Right lobe of liver (tissue), 6 donors: ENCODE measurements at regions not wholly inside any gene's neighbourhood (a gene's known extent, or its start where the extent isn't known, plus 50 kb on each side); places are given as distances from the start of the nearest gene placed in this dataset.

Experiments
- ATAC-seq, 4 donors: fragments of 200-7000 bp; cut with Tn5 transposase; one replicate each; pipeline ENCODE4 v1.9.1; 2020; ENCODE audit warnings: mild to moderate bottlenecking in 4 of 4, moderate library complexity in 4 of 4
- DNase-seq, 3 donors: peaks; one replicate each; pipeline ENCODE4 v3.0.0-alpha.2; 2020
- H3K27ac ChIP-seq, 3 donors: fragments of 200-600 bp; one replicate each; pipeline ENCODE4 v1.8.0; 2022
- H3K27me3 ChIP-seq, 2 donors: fragments of 200-600 bp; one replicate each; pipeline ENCODE4 v1.8.0; 2022
- H3K36me3 ChIP-seq, 4 donors: fragments of 200-600 bp; sonication (generic) in 1 of 4; one replicate each; pipeline versions ENCODE4 v1.5.1 to v1.8.0; 2017 to 2022; ENCODE audit warnings: control low read depth in 1 of 4
- H3K4me1 ChIP-seq, 4 donors: fragments of 200-600 bp; sonication (generic) in 1 of 4; one replicate each; pipeline versions ENCODE4 v1.5.1 to v1.8.0; 2017 to 2022; ENCODE audit warnings: control low read depth in 1 of 4
- H3K4me3 ChIP-seq, 3 donors: fragments of 200-600 bp; one replicate each; pipeline ENCODE4 v1.8.0; 2022
- H3K9me3 ChIP-seq, 4 donors: fragments of 200-600 bp; sonication (generic) in 1 of 4; one replicate each; pipeline versions ENCODE4 v1.5.1 to v1.8.0; 2017 to 2022; ENCODE audit warnings: control low read depth in 1 of 4
- CTCF ChIP-seq, 4 donors: fragments of 200-600 bp in 3 of 4; fragments of 450-650 bp in 1 of 4; IDR thresholded peaks; one replicate each; pipeline versions ENCODE4 v1.5.1 to v1.8.0; 2016 to 2022; ENCODE audit warnings: antibody characterized with exemption in 4 of 4, mild to moderate bottlenecking in 2 of 4
- POLR2A ChIP-seq: fragments of 450-650 bp; IDR thresholded peaks from one replicate; pipeline ENCODE4 v1.6.1; 2017; ENCODE audit warnings: antibody characterized with exemption, mild to moderate bottlenecking
- WGBS: methylation state at CpG from one replicate; pipeline ENCODE4 v1.1.6; 2018; ENCODE audit warnings: low coverage, low lambda C conversion rate; ENCODE audit not compliant: insufficient coverage; ENCODE audit errors: missing lambda C conversion rate; 5-methylcytosine and 5-hydroxymethylcytosine counted together
- intact Hi-C, 2 donors: fragments of 100-400 bp; cut with DNase I; formaldehyde crosslinking; loops; one replicate each; pipeline versions ENCODE4 v1.11.2 to v1.14.1; 2022
- donor health status: DM: no; HTN: yes; CAD: no.
- donor health status: DM: no; HTN: no; CAD: no.
- donor health status: DM: no; HTN: no; CAD: no.
- donor health status: DM: no; HTN: yes; CAD: no.
- donor health status: DM: no; HTN: yes; CAD: no.

- DNase-seq = no peak
- H3K4me3 ChIP-seq = no peak overlapping the region
- H3K36me3 ChIP-seq = no peaks in the 10 kb centered on the region
- intact Hi-C loops = no loop called here
- 73% methylated on average over 1 of the region's 1 CpG for WGBS
- TF ChIP-seq POLR2A = no peak
- TF ChIP-seq CTCF (IDR thresholded peaks at IDR 0.05) = no peak
- no peak overlapping the region for H3K27ac ChIP-seq
- no peaks in the 10 kb centered on the region for H3K4me1 ChIP-seq
- H3K27me3 ChIP-seq = no peaks in the 10 kb centered on the region
- no peak for ATAC-seq
- no peaks in the 10 kb centered on the region for H3K9me3 ChIP-seq
Observed at GRCh38 chr5:124806026-124806372, 59.6 kb upstream of the ZNF608 start.

- no peaks in the 10 kb centered on the region for H3K36me3 ChIP-seq
- intact Hi-C loops = no loop called here
- no peaks in the 10 kb centered on the region for H3K4me1 ChIP-seq
- H3K27ac ChIP-seq = no peak overlapping the region
- TF ChIP-seq CTCF (IDR thresholded peaks at IDR 0.05) = no peak
- TF ChIP-seq POLR2A = no peak
- H3K4me3 ChIP-seq = no peak overlapping the region
- no peaks in the 10 kb centered on the region for H3K27me3 ChIP-seq
- H3K9me3 ChIP-seq = no peaks in the 10 kb centered on the region
- 53% methylated on average over 12 of the region's 12 CpGs for WGBS
- ATAC-seq (peak; percentile 82 to 95 (median 85)), DNase-seq (peak; percentile 76 to 83 (median 81))
Observed at GRCh38 chr5:124806373-124807077, 60.1 kb upstream of the ZNF608 start.

GRCh38 chr5:124808842-124809268 is 62.4 kb upstream of the ZNF608 start:
- ATAC-seq (no peak), DNase-seq (no peak)
- H3K36me3 ChIP-seq = no peaks in the 10 kb centered on the region
- no peaks in the 10 kb centered on the region for H3K27me3 ChIP-seq
- no peak overlapping the region for H3K27ac ChIP-seq
- intact Hi-C loops = no loop called here
- H3K9me3 ChIP-seq = no peaks in the 10 kb centered on the region
- H3K4me3 ChIP-seq = no peak overlapping the region
- no peaks in the 10 kb centered on the region for H3K4me1 ChIP-seq
- TF ChIP-seq CTCF (IDR thresholded peaks at IDR 0.05) (no peak), POLR2A (no peak)
- WGBS = 97% methylated on average over 17 of the region's 24 CpGs

- intact Hi-C loops = no loop called here
- TF ChIP-seq POLR2A (no peak), CTCF (IDR thresholded peaks at IDR 0.05) (no peak)
- ATAC-seq = no peak
- DNase-seq = no peak
- Histone ChIP-seq H3K4me1 (no peaks in the 10 kb centered on the region), H3K9me3 (no peaks in the 10 kb centered on the region), H3K36me3 (no peaks in the 10 kb centered on the region), H3K4me3 (no peak overlapping the region), H3K27ac (no peak overlapping the region), H3K27me3 (no peaks in the 10 kb centered on the region)
- WGBS = 91% methylated on average over 3 of the region's 3 CpGs
Observed at GRCh38 chr5:124810396-124811006, 64.1 kb upstream of the ZNF608 start.
